ENCODE measurements at regions not wholly inside any gene's neighbourhood (a gene's known extent, or its start where the extent isn't known, plus 50 kb on each side); places are given as distances from the start of the nearest gene placed in this dataset.

- TF ChIP-seq ZFX (IDR thresholded peaks at IDR 0.05) (no peak), CTCF (conservative IDR thresholded peaks at IDR 0.05) (no peak)
These were observed 67.0 kb downstream of the OR5AK2 start for GRCh38 chr11:57055744-57056143.

Data from C4-2B (cell line).